ENCODE measurements at regions not wholly inside any gene's neighbourhood (a gene's known extent, or its start where the extent isn't known, plus 50 kb on each side); places are given as distances from the start of the nearest gene placed in this dataset.

DNA sequence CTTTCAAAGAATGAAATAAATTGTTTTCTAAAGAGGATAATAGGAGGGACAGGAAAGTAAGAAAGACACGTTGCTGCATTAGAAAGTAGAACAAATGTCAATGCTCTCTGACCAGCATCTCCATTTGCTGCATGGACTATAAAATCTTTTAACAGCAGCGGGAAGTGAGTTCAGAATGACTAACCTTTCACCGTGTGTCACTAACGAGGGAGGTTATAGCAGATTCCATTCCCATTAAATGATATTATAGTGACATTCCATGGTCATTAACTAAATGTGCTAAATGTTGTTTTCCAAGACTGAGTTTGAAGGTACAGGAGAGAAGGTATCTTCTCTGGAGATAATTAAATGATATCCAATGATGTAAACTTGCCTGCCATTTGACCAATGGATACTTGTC lies 127.1 kb upstream of the HS3ST3A1 start:
- TF ChIP-seq, protein P1, sequence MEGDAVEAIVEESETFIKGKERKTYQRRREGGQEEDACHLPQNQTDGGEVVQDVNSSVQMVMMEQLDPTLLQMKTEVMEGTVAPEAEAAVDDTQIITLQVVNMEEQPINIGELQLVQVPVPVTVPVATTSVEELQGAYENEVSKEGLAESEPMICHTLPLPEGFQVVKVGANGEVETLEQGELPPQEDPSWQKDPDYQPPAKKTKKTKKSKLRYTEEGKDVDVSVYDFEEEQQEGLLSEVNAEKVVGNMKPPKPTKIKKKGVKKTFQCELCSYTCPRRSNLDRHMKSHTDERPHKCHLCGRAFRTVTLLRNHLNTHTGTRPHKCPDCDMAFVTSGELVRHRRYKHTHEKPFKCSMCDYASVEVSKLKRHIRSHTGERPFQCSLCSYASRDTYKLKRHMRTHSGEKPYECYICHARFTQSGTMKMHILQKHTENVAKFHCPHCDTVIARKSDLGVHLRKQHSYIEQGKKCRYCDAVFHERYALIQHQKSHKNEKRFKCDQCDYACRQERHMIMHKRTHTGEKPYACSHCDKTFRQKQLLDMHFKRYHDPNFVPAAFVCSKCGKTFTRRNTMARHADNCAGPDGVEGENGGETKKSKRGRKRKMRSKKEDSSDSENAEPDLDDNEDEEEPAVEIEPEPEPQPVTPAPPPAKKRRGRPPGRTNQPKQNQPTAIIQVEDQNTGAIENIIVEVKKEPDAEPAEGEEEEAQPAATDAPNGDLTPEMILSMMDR (IDR thresholded peaks at IDR 0.05): no peak
- TF ChIP-seq POLR2A (IDR thresholded peaks at IDR 0.05): no peak
- no peak for TF ChIP-seq POLR2AphosphoS5 (IDR thresholded peaks at IDR 0.05)
- no peak for TF ChIP-seq EP300 (IDR thresholded peaks at IDR 0.05)

All from gastroesophageal sphincter (tissue), 3 donors.